ENCODE measurements at regions not wholly inside any gene's neighbourhood (a gene's known extent, or its start where the extent isn't known, plus 50 kb on each side); places are given as distances from the start of the nearest gene placed in this dataset.

DNA sequence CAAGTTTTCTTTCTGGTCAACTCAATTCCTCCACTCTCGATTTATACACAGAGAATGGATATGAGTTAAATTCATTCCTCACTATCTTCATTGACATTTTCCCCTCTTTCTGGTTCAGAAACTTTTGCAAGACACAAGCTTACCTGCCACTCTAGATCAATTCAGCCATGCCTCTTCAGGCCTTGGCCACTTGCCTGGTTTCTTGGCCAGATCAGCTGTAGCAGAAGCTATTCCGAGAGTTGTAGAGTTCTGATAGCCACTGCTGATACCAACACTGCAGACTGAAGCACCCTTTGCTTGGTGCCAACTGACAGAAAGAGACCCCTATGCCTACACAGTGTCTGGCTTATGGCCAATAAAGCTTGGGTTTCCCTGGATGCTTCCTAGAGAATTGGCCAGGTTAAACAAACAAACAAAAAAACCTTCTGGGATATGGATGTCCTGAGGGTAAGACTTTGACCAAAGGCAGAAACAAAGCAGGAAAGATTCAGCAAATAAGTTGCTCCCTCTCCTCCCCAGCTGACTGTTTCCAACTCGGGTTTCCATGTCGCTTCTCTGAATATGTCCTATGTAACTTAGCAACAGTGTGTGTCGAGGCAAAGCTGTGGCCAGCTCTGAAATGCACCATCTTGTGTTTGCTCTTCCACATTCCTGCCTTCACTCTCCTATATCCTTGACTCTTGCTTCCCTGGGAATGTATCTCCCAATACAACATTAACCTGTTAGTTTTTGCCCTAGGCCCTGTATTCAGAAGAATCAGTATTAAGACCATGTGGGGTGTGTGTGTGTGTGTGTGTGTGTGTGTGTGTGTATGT lies 521.6 kb downstream of the EPHA3 start:
- Histone ChIP-seq H2AFZ (no peak overlapping the region), H3K27ac (no peak overlapping the region), H4K20me1 (ENCODE audit: insufficient read depth, poor library complexity, severe bottlenecking) (no peaks in the 10 kb centered on the region), H3K9me2 (replicated peaks; ENCODE audit: insufficient read depth) (no peaks in the 10 kb centered on the region), H3K4me3 (no peak overlapping the region), H3K79me2 (no peaks in the 10 kb centered on the region), H3K36me3 (replicated peaks; ENCODE audit: insufficient read depth, low read depth) (no peaks in the 10 kb centered on the region), H3K4me1 (ENCODE audit: insufficient read depth) (no peaks in the 10 kb centered on the region), H3K9me3 (ENCODE audit: low read depth) (no peaks in the 10 kb centered on the region), H3K27me3 (no peaks in the 10 kb centered on the region), H3K4me2 (no peak overlapping the region)
- TF ChIP-seq EZH2 (IDR thresholded peaks at IDR 0.05; ENCODE audit: borderline replicate concordance) (no peak), EZH2phosphoT487 (IDR thresholded peaks at IDR 0.05; ENCODE audit: low read depth, severe bottlenecking, unreplicated experiment) (no peak), CTCF (IDR thresholded peaks at IDR 0.05; ENCODE audit: poor library complexity) (no peak)
- WGBS (ENCODE audit: low lambda C conversion rate, missing lambda C conversion rate) = 78% methylated on average over 5 of the region's 5 CpGs
- no peak for DNase-seq (ENCODE audit: low spot score)

- H3K4me3 ChIP-seq = no peak overlapping the region
- H4K20me1 ChIP-seq (ENCODE audit: insufficient read depth, poor library complexity, severe bottlenecking) = no peaks in the 10 kb centered on the region
- H3K79me2 ChIP-seq = no peaks in the 10 kb centered on the region
- H3K4me1 ChIP-seq (ENCODE audit: insufficient read depth) = no peaks in the 10 kb centered on the region
- H3K27ac ChIP-seq = no peak overlapping the region
- no peaks in the 10 kb centered on the region for H3K9me2 ChIP-seq (replicated peaks; ENCODE audit: insufficient read depth)
- no peak overlapping the region for H2AFZ ChIP-seq
- TF ChIP-seq EZH2phosphoT487 (IDR thresholded peaks at IDR 0.05; ENCODE audit: low read depth, severe bottlenecking, unreplicated experiment) (no peak), EZH2 (IDR thresholded peaks at IDR 0.05; ENCODE audit: borderline replicate concordance) (no peak), CTCF (IDR thresholded peaks at IDR 0.05; ENCODE audit: poor library complexity) (no peak)
- H3K27me3 ChIP-seq = no peaks in the 10 kb centered on the region
- DNase-seq (ENCODE audit: low spot score) = no peak
- no peaks in the 10 kb centered on the region for H3K9me3 ChIP-seq (ENCODE audit: low read depth)
- H3K36me3 ChIP-seq (replicated peaks; ENCODE audit: insufficient read depth, low read depth) = no peaks in the 10 kb centered on the region
- H3K4me2 ChIP-seq = no peak overlapping the region
Observed at GRCh38 chr3:89635137-89635536, 527.7 kb downstream of the EPHA3 start.

- no peaks in the 10 kb centered on the region for H3K9me2 ChIP-seq (replicated peaks; ENCODE audit: insufficient read depth)
- no peak overlapping the region for H3K27ac ChIP-seq
- no peaks in the 10 kb centered on the region for H3K9me3 ChIP-seq (ENCODE audit: low read depth)
- no peak for TF ChIP-seq EZH2phosphoT487 (IDR thresholded peaks at IDR 0.05; ENCODE audit: low read depth, severe bottlenecking, unreplicated experiment)
- WGBS (ENCODE audit: low lambda C conversion rate, missing lambda C conversion rate) = 29% methylated on average over 1 of the region's 1 CpG
- no peak for DNase-seq (ENCODE audit: low spot score)
- no peak overlapping the region for H2AFZ ChIP-seq
- no peaks in the 10 kb centered on the region for H4K20me1 ChIP-seq (ENCODE audit: insufficient read depth, poor library complexity, severe bottlenecking)
- no peak overlapping the region for H3K4me3 ChIP-seq
- H3K36me3 ChIP-seq (replicated peaks; ENCODE audit: insufficient read depth, low read depth) = no peaks in the 10 kb centered on the region
- H3K27me3 ChIP-seq = no peaks in the 10 kb centered on the region
- no peaks in the 10 kb centered on the region for H3K79me2 ChIP-seq
- H3K4me1 ChIP-seq (ENCODE audit: insufficient read depth) = no peaks in the 10 kb centered on the region
- H3K4me2 ChIP-seq = no peak overlapping the region
Observed at GRCh38 chr3:89644716-89645115, 537.3 kb downstream of the EPHA3 start.

DNA sequence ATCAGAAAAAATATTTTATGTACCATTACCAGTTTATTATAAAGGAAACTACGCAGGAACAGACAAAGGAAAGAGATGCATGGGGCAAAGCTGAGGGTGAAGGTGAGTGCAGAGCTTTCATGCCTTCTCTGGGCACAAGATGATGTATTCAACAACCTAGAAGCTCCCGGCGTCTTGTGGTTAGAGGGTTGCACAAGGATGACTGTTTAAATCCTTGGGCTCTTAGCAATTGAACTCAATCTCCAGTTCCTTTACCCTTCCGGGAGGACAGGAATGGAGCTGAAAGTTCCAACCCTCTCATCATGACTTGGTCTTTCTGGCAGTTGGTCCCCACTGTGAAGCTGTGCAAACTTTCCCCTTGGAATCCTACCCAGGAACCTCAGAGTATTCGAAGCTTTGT lies 542.0 kb downstream of the EPHA3 start:
- no peaks in the 10 kb centered on the region for H3K9me2 ChIP-seq (replicated peaks; ENCODE audit: insufficient read depth)
- H3K79me2 ChIP-seq = no peaks in the 10 kb centered on the region
- H3K4me2 ChIP-seq = no peak overlapping the region
- H3K27me3 ChIP-seq = no peaks in the 10 kb centered on the region
- no peaks in the 10 kb centered on the region for H3K36me3 ChIP-seq (replicated peaks; ENCODE audit: insufficient read depth, low read depth)
- no peak overlapping the region for H3K27ac ChIP-seq
- no peaks in the 10 kb centered on the region for H3K4me1 ChIP-seq (ENCODE audit: insufficient read depth)
- H3K9me3 ChIP-seq (ENCODE audit: low read depth) = no peaks in the 10 kb centered on the region
- TF ChIP-seq EZH2 (IDR thresholded peaks at IDR 0.05; ENCODE audit: borderline replicate concordance) (no peak), EZH2phosphoT487 (IDR thresholded peaks at IDR 0.05; ENCODE audit: low read depth, severe bottlenecking, unreplicated experiment) (no peak), CTCF (IDR thresholded peaks at IDR 0.05; ENCODE audit: poor library complexity) (no peak)
- WGBS (ENCODE audit: low lambda C conversion rate, missing lambda C conversion rate) = 97% methylated on average over 5 of the region's 5 CpGs
- no peak overlapping the region for H2AFZ ChIP-seq
- no peak for DNase-seq (ENCODE audit: low spot score)
- no peaks in the 10 kb centered on the region for H4K20me1 ChIP-seq (ENCODE audit: insufficient read depth, poor library complexity, severe bottlenecking)
- no peak overlapping the region for H3K4me3 ChIP-seq

All from hepatocyte (in vitro differentiated cells).